A673 (cell line): ENCODE measurements at regions not wholly inside any gene's neighbourhood (a gene's known extent, or its start where the extent isn't known, plus 50 kb on each side); places are given as distances from the start of the nearest gene placed in this dataset.

ENCODE experiments used
- BruUV-seq: library from RNA; stranded (reverse); fragments of 400-500 nt; replicated peaks from 2 replicates; lab custom pipeline; 2021; lab: Mats Ljungman, UMichigan
- CTCF ChIA-PET: fragments of 300-600 bp; sonication (Branson Sonifier 250); formaldehyde crosslinking; loops from one replicate; lab custom pipeline; 2022; ENCODE audit warnings: antibody characterized with exemption; lab: Charles Lee
- POLR2A ChIA-PET: fragments of 300-600 bp; sonication (Branson Sonifier 250); formaldehyde crosslinking; loops from one replicate; lab custom pipeline; 2022; ENCODE audit warnings: antibody characterized with exemption; ENCODE audit not compliant: low non-redundant PET; lab: Charles Lee
- DNase-seq: peaks from one replicate; pipeline ENCODE4 v3.0.0-alpha.2; 2015; ENCODE audit warnings: low spot score
- H3K27ac ChIP-seq: fragments of 200-600 bp; sonication (generic); 2 replicates; pipeline ENCODE4 v1.5.1; 2016; ENCODE audit warnings: mixed run types, low read depth, mild to moderate bottlenecking, mixed read lengths, antibody characterized with exemption, low read length; ENCODE audit not compliant: poor library complexity, severe bottlenecking
- H3K27me3 ChIP-seq: fragments of 200-600 bp; sonication (generic); replicated peaks from 2 replicates; pipeline ENCODE4 v1.6.1; 2017; ENCODE audit warnings: mixed run types, low read depth, mild to moderate bottlenecking, mixed read lengths, antibody characterized with exemption, low read length; ENCODE audit not compliant: insufficient read depth, poor library complexity
- H3K36me3 ChIP-seq: fragments of 200-600 bp; sonication (generic); 2 replicates; pipeline ENCODE4 v1.6.1; 2016; ENCODE audit warnings: mixed run types, mild to moderate bottlenecking, mixed read lengths, antibody characterized with exemption, low read length; ENCODE audit not compliant: insufficient read depth, poor library complexity, severe bottlenecking
- H3K4me1 ChIP-seq: fragments of 200-600 bp; sonication (generic); 2 replicates; pipeline ENCODE4 v1.6.1; 2017; ENCODE audit warnings: mixed run types, mild to moderate bottlenecking, mixed read lengths, antibody characterized with exemption, low read length; ENCODE audit not compliant: insufficient read depth, poor library complexity, severe bottlenecking
- H3K4me3 ChIP-seq: fragments of 200-600 bp; sonication (generic); 2 replicates; pipeline ENCODE4 v1.5.1; 2016; ENCODE audit warnings: low read depth, mixed run types, mild to moderate bottlenecking, mixed read lengths, low read length; ENCODE audit not compliant: poor library complexity, severe bottlenecking
- H3K9me3 ChIP-seq: fragments of 200-600 bp; sonication (generic); 2 replicates; pipeline ENCODE4 v1.6.1; 2016; ENCODE audit warnings: mixed run types, low read depth, mild to moderate bottlenecking, mixed read lengths, antibody characterized with exemption, low read length; ENCODE audit not compliant: poor library complexity, severe bottlenecking
- CTCF ChIP-seq: fragments of 300-800, 200-600 bp; sonication (generic); conservative IDR thresholded peaks from 2 replicates; pipeline ENCODE4 v1.5.1; 2017; ENCODE audit warnings: low read depth, mild to moderate bottlenecking, antibody characterized with exemption, low read length, moderate library complexity, mixed read lengths
- EZH2 ChIP-seq: fragments of 200-600 bp; sonication (generic); IDR thresholded peaks from 2 replicates; pipeline ENCODE4 v1.6.1; 2017; ENCODE audit warnings: borderline replicate concordance, low read depth, mild to moderate bottlenecking, mixed read lengths, antibody characterized with exemption, low read length; ENCODE audit not compliant: poor library complexity, severe bottlenecking
- intact Hi-C: fragments of 100-400 bp; cut with micrococcal nuclease; formaldehyde crosslinking; loops from one replicate; pipeline ENCODE4 v1.10.0; 2022; ENCODE audit not compliant: unreplicated experiment

- DNase-seq, result no peak
- no TSS peak for BruUV-seq
- TF ChIP-seq EZH2 (no peak), CTCF (no peak)
- ChIA-PET CTCF (no interaction called here), POLR2A (no interaction called here)
- intact Hi-C loops, result no loop called here
- Histone ChIP-seq H3K27me3 (peaks cover 2% of the 10 kb centered on the region), H3K27ac (no peak overlapping the region), H3K36me3 (no peaks in the 10 kb centered on the region), H3K9me3 (no peaks in the 10 kb centered on the region), H3K4me3 (no peak overlapping the region), H3K4me1 (no peaks in the 10 kb centered on the region)
Observed at GRCh38 chr12:128091101-128091720, 175.8 kb upstream of the TMEM132C start.

GRCh38 chr12:128091951-128092382 lies 175.0 kb upstream of the TMEM132C start:
- no peak for TF ChIP-seq EZH2
- no peak for TF ChIP-seq CTCF
- BruUV-seq, result no TSS peak
- CTCF ChIA-PET, result no interaction called here
- DNase-seq, result no peak
- no peak overlapping the region for H3K4me3 ChIP-seq
- intact Hi-C loops, result no loop called here
- no peaks in the 10 kb centered on the region for H3K9me3 ChIP-seq
- H3K27ac ChIP-seq, result no peak overlapping the region
- POLR2A ChIA-PET, result no interaction called here
- no peaks in the 10 kb centered on the region for H3K36me3 ChIP-seq
- H3K27me3 ChIP-seq, result peaks cover 6% of the 10 kb centered on the region
- no peaks in the 10 kb centered on the region for H3K4me1 ChIP-seq

- Histone ChIP-seq H3K27ac (no peak overlapping the region), H3K9me3 (no peaks in the 10 kb centered on the region), H3K36me3 (no peaks in the 10 kb centered on the region), H3K27me3 (peaks cover 6% of the 10 kb centered on the region), H3K4me3 (no peak overlapping the region), H3K4me1 (no peaks in the 10 kb centered on the region)
- ChIA-PET POLR2A (no interaction called here), CTCF (no interaction called here)
- intact Hi-C loops, result no loop called here
- no TSS peak for BruUV-seq
- DNase-seq, result no peak
- TF ChIP-seq EZH2, result no peak
Observed at GRCh38 chr12:128098730-128099129, 168.2 kb upstream of the TMEM132C start.

GRCh38 chr12:128103152-128103551 lies 163.8 kb upstream of the TMEM132C start:
- POLR2A ChIA-PET, result no interaction called here
- Histone ChIP-seq H3K4me3 (no peak overlapping the region), H3K36me3 (no peaks in the 10 kb centered on the region), H3K27me3 (no peaks in the 10 kb centered on the region), H3K9me3 (no peaks in the 10 kb centered on the region), H3K27ac (no peak overlapping the region), H3K4me1 (no peaks in the 10 kb centered on the region)
- BruUV-seq, result no TSS peak
- CTCF ChIA-PET, result no interaction called here
- intact Hi-C loops, result no loop called here
- DNase-seq, result no peak
- no peak for TF ChIP-seq CTCF
